Nephron (organoid): ENCODE measurements at regions not wholly inside any gene's neighbourhood (a gene's known extent, or its start where the extent isn't known, plus 50 kb on each side); places are given as distances from the start of the nearest gene placed in this dataset.

Experiments used
- H3K27ac Mint-ChIP-seq, 3 experiments: 2 replicates each; pipeline ENCODE4 v1.8.0; 2020; ENCODE audit warnings: mixed read lengths in 3 of 3, mild to moderate bottlenecking in 2 of 3, moderate library complexity in 1 of 3
- H3K27me3 Mint-ChIP-seq: 2 replicates; pipeline ENCODE4 v1.8.0; 2021; ENCODE audit warnings: low read depth, mild to moderate bottlenecking, moderate library complexity, mixed read lengths
- H3K36me3 Mint-ChIP-seq: 2 replicates; pipeline ENCODE4 v1.8.0; 2020; ENCODE audit warnings: low read depth, mixed read lengths
- H3K4me1 Mint-ChIP-seq: 2 replicates; pipeline ENCODE4 v1.8.0; 2020; ENCODE audit warnings: mixed read lengths
- H3K4me3 Mint-ChIP-seq, 3 experiments: 2 replicates each; pipeline ENCODE4 v1.8.0; 2020; ENCODE audit warnings: mild to moderate bottlenecking in 3 of 3, mixed read lengths in 3 of 3, moderate library complexity in 2 of 3
- H3K9me3 Mint-ChIP-seq: 2 replicates; pipeline ENCODE4 v1.8.0; 2020; ENCODE audit warnings: mixed read lengths
- TF ChIP-seq, protein P1 (sequence below), 3 experiments: fragments of 200-600 bp; sonication (generic); IDR thresholded peaks; one replicate each; pipeline ENCODE4 v1.5.0; 2021; ENCODE audit warnings: antibody characterized with exemption in 3 of 3; ENCODE audit not compliant: unreplicated experiment in 3 of 3

DNA sequence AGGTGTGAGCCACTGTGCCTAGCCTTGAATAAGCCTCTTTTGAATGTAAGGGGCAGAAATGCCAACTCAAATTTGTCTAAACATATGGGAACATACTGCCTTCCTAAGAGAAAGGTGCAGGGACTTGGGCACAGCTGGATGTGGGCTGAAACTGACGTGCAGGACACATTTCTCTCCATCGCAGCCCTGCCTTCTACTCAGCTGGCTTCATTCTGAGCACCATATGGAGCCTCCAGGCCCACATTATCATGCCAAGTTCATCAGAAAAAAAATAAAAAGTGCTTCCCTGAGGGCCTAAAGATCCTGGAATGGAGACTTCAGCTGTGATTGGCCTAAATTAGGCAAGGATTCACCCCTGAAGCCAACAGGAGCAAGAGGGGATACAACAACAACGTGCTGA, 386.2 kb downstream of the RAB28 start:
- no peak overlapping the region for H3K4me3 Mint-ChIP-seq
- H3K4me1 Mint-ChIP-seq, result no peaks in the 10 kb centered on the region
- TF ChIP-seq, protein P1, sequence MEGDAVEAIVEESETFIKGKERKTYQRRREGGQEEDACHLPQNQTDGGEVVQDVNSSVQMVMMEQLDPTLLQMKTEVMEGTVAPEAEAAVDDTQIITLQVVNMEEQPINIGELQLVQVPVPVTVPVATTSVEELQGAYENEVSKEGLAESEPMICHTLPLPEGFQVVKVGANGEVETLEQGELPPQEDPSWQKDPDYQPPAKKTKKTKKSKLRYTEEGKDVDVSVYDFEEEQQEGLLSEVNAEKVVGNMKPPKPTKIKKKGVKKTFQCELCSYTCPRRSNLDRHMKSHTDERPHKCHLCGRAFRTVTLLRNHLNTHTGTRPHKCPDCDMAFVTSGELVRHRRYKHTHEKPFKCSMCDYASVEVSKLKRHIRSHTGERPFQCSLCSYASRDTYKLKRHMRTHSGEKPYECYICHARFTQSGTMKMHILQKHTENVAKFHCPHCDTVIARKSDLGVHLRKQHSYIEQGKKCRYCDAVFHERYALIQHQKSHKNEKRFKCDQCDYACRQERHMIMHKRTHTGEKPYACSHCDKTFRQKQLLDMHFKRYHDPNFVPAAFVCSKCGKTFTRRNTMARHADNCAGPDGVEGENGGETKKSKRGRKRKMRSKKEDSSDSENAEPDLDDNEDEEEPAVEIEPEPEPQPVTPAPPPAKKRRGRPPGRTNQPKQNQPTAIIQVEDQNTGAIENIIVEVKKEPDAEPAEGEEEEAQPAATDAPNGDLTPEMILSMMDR (IDR thresholded peaks at IDR 0.05; ENCODE audit: unreplicated experiment in 3 of 3), result no peak
- peaks cover 2% of the 10 kb centered on the region for H3K9me3 Mint-ChIP-seq
- no peak overlapping the region for H3K27ac Mint-ChIP-seq
- H3K36me3 Mint-ChIP-seq, result no peaks in the 10 kb centered on the region
- no peaks in the 10 kb centered on the region for H3K27me3 Mint-ChIP-seq

DNA sequence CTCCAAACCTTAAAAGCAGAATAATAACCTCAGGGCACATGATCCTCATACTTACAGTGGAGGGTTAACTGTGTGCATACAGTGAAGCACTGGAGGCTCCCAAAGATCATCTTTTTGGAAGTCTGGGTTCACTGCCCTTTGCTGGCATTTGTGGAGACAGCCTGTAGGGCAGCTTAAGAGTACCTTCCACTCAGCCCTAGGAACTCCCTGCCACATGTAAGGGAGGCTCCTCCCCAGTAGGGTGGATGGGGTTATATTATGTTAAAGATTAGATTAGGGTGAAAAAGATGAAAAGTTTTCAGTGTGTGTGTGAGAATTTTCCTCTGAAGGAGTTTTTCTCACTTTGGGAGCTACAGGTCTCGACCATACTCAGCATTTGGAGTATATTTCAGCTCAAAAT, 388.4 kb downstream of the RAB28 start:
- H3K27me3 Mint-ChIP-seq, result no peaks in the 10 kb centered on the region
- H3K4me1 Mint-ChIP-seq, result no peaks in the 10 kb centered on the region
- H3K4me3 Mint-ChIP-seq, result no peak overlapping the region
- TF ChIP-seq, protein P1 (IDR thresholded peaks at IDR 0.05; ENCODE audit: unreplicated experiment in 3 of 3), result no peak
- no peak overlapping the region for H3K27ac Mint-ChIP-seq
- no peaks in the 10 kb centered on the region for H3K36me3 Mint-ChIP-seq
- H3K9me3 Mint-ChIP-seq, result peaks cover 2% of the 10 kb centered on the region

DNA sequence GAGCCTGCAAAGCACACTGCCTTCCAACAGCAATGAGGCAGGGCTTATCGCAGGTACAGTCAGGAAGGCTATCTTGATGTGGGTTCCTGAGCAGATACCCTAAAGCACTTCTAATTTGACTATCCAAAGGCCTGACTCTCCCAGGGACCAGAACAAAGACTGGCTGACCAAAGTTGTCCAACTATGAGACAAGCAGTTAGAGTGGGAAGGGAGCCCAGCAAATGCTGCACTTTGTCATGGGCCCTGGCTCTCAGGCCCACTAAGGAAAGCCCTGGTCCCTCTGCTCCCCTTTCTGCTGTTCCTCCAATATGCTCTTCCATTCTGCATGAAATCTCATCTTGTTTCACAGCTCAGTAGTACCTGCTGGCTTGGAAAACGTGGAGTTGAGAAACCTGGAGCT, 391.0 kb downstream of the RAB28 start:
- TF ChIP-seq, protein P1 (IDR thresholded peaks at IDR 0.05; ENCODE audit: unreplicated experiment in 3 of 3), result no peak
- no peak overlapping the region for H3K27ac Mint-ChIP-seq
- no peaks in the 10 kb centered on the region for H3K4me1 Mint-ChIP-seq
- H3K4me3 Mint-ChIP-seq, result no peak overlapping the region
- H3K27me3 Mint-ChIP-seq, result no peaks in the 10 kb centered on the region
- H3K9me3 Mint-ChIP-seq, result peaks cover 2% of the 10 kb centered on the region
- H3K36me3 Mint-ChIP-seq, result no peaks in the 10 kb centered on the region

DNA sequence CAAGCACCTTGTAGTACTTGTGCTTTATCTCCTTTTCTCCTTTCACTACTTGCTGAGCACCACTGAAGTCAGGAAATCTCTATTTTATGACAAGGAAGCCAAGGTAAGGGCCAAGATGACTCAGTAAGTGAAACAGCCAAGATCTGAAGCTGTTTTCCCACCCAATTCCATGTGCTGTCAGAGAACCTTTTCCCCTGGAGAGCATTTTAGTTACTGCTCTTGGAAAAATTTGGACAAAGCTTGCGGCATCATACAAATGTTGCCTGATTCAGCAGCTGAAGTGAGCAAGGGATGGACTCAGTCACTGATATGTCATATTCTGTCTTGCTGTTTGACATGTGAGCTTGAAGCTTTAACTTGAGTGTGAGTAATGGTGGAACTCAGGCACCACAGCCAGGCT, 391.4 kb downstream of the RAB28 start:
- Mint-ChIP-seq H3K27ac (no peak overlapping the region), H3K4me1 (no peaks in the 10 kb centered on the region), H3K36me3 (no peaks in the 10 kb centered on the region), H3K4me3 (no peak overlapping the region), H3K9me3 (peaks cover 2% of the 10 kb centered on the region), H3K27me3 (no peaks in the 10 kb centered on the region)
- TF ChIP-seq, protein P1 (IDR thresholded peaks at IDR 0.05; ENCODE audit: unreplicated experiment in 3 of 3), result no peak

DNA sequence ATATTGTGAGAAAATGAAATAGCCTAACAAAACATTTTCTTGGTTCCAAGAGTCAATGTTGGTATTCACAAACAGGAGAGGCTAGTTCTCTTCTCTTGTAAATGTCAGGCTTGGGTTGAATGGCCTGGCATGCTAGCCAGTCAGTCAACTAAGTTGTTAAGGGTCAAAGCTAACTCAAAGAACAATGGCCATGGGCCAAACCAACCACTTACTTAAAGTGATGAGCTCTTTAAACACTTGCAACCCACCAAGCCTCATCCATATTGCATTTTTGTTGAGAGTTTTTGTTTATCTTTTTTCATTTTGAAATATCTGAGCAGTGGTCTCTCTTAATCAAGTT, 394.5 kb downstream of the RAB28 start:
- H3K27me3 Mint-ChIP-seq, result no peaks in the 10 kb centered on the region
- H3K9me3 Mint-ChIP-seq, result peaks cover 3% of the 10 kb centered on the region
- H3K4me3 Mint-ChIP-seq, result no peak overlapping the region
- no peak overlapping the region for H3K27ac Mint-ChIP-seq
- no peaks in the 10 kb centered on the region for H3K4me1 Mint-ChIP-seq
- H3K36me3 Mint-ChIP-seq, result no peaks in the 10 kb centered on the region
- TF ChIP-seq, protein P1 (IDR thresholded peaks at IDR 0.05; ENCODE audit: unreplicated experiment in 3 of 3), result no peak

DNA sequence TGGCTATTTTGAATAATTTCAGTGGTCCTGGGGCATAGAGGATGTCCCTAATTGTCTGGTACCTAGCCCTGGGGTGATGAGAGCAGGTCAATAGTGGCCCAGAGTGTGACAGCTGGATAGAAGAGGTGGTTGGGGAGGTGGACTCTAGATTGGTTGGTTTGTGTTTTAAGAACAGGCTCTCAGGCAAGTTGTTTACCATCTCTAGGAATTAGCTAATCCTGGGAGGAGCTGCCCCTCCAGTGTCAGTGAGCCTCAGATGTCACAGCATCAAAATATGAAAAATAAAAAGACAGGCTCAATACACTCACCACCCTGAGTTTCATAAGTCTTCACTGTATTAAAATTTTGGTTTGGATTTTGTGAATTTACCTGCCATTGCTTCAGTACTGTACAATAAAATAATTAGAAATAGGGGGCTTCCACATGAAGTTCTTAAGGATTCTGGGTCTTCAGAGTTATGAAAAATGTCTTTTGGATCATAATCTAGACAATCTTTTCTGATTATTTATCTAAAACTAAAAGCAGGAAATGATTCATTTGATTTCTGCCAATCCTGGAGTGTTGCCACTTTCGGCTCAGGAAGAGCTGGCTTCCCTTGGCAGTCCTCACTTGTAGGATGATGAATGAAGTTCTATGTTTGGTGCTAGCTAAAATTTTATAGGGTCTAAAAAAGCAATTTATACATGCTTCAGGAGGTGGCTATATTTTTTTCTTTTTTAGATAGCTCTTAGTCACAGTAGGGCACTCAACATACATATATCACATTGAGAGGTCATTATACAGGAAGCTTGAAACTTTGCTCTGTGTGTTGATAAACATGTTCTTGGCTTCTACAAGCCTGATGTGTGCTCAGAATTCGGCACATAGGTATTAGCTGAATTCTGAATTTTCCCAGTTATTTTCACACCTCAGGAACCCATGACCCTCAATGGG, 395.1 kb downstream of the RAB28 start:
- TF ChIP-seq, protein P1 (IDR thresholded peaks at IDR 0.05; ENCODE audit: unreplicated experiment in 3 of 3), result no peak
- no peaks in the 10 kb centered on the region for H3K4me1 Mint-ChIP-seq
- H3K36me3 Mint-ChIP-seq, result no peaks in the 10 kb centered on the region
- no peak overlapping the region for H3K4me3 Mint-ChIP-seq
- H3K27ac Mint-ChIP-seq, result no peak overlapping the region
- H3K9me3 Mint-ChIP-seq, result peaks cover 8% of the 10 kb centered on the region
- no peaks in the 10 kb centered on the region for H3K27me3 Mint-ChIP-seq
